HG03460 (cell line): ENCODE measurements at regions not wholly inside any gene's neighbourhood (a gene's known extent, or its start where the extent isn't known, plus 50 kb on each side); places are given as distances from the start of the nearest gene placed in this dataset.

Experiments used
- ATAC-seq: cut with Tn5 transposase; IDR thresholded peaks from one replicate; pipeline ENCODE4 v1.9.1; 2021; ENCODE audit not compliant: unreplicated experiment

GRCh38 chr18:73261923-73262322, 394.1 kb upstream of the NETO1 start:
- ATAC-seq, result no peak

GRCh38 chr18:73261243-73261642, 393.5 kb upstream of the NETO1 start:
- ATAC-seq, result no peak

- ATAC-seq, result no peak
Observed at GRCh38 chr18:73258375-73259087, 390.7 kb upstream of the NETO1 start.

GRCh38 chr18:73254564-73254963, 386.8 kb upstream of the NETO1 start:
- no peak for ATAC-seq

- no peak for ATAC-seq
Observed at GRCh38 chr18:73249030-73249429, 381.2 kb upstream of the NETO1 start.

- ATAC-seq, result no peak
Observed at GRCh38 chr18:73246763-73247162, 379.0 kb upstream of the NETO1 start.

- ATAC-seq, result no peak
Observed at GRCh38 chr18:73245345-73245744, 377.6 kb upstream of the NETO1 start.

GRCh38 chr18:73244401-73244800, 376.6 kb upstream of the NETO1 start:
- ATAC-seq, result no peak

- ATAC-seq, result no peak
Observed at GRCh38 chr18:73240899-73241298, 373.1 kb upstream of the NETO1 start.

GRCh38 chr18:73235921-73236320, 368.1 kb upstream of the NETO1 start:
- no peak for ATAC-seq

GRCh38 chr18:73235491-73235890, 367.7 kb upstream of the NETO1 start:
- peak; percentile 78 for ATAC-seq

GRCh38 chr18:73232933-73233332, 365.1 kb upstream of the NETO1 start:
- peak; percentile 76 for ATAC-seq

GRCh38 chr18:73220663-73221062, 352.9 kb upstream of the NETO1 start:
- no peak for ATAC-seq

GRCh38 chr18:73218293-73218692, 350.5 kb upstream of the NETO1 start:
- no peak for ATAC-seq

- ATAC-seq, result no peak
Observed at GRCh38 chr18:73214970-73215369, 347.2 kb upstream of the NETO1 start.

GRCh38 chr18:73212442-73212841, 344.7 kb upstream of the NETO1 start:
- no peak for ATAC-seq

GRCh38 chr18:73201940-73202339, 334.2 kb upstream of the NETO1 start:
- no peak for ATAC-seq

- ATAC-seq, result no peak
Observed at GRCh38 chr18:73199151-73199550, 331.4 kb upstream of the NETO1 start.

- ATAC-seq, result no peak
Observed at GRCh38 chr18:73189718-73190117, 321.9 kb upstream of the NETO1 start.

- no peak for ATAC-seq
Observed at GRCh38 chr18:73168236-73168635, 300.4 kb upstream of the NETO1 start.

GRCh38 chr18:73164430-73164829, 296.6 kb upstream of the NETO1 start:
- no peak for ATAC-seq

GRCh38 chr18:73163236-73163635, 295.4 kb upstream of the NETO1 start:
- ATAC-seq, result no peak

GRCh38 chr18:73156117-73156516, 288.3 kb upstream of the NETO1 start:
- no peak for ATAC-seq
